ENCODE measurements at regions not wholly inside any gene's neighbourhood (a gene's known extent, or its start where the extent isn't known, plus 50 kb on each side); places are given as distances from the start of the nearest gene placed in this dataset.

GRCh38 chr1:79657951-79658658, 651.6 kb upstream of the ADGRL4 start:
- H2AFZ ChIP-seq (ENCODE audit: low read length), result peak overlapping the region; percentile 33; the same call in 1 of the 2 replicates
- H2AK5ac ChIP-seq (ENCODE audit: low read depth, low read length), result no peak overlapping the region
- no peak overlapping the region for H3K27ac ChIP-seq (ENCODE audit: low read depth, low read length)
- no peak overlapping the region for H2BK12ac ChIP-seq (ENCODE audit: low read depth, low read length)
- FAIRE-seq, result no peak
- H3K18ac ChIP-seq (ENCODE audit: extremely low read depth, low read length), result no peak overlapping the region
- no peak overlapping the region for H2BK20ac ChIP-seq (ENCODE audit: low read length)
- H4K8ac ChIP-seq (ENCODE audit: extremely low read depth, insufficient read depth, low read length), result no peak overlapping the region
- ChIA-PET POLR2A (ENCODE audit: partially characterized antibody) (no interaction called here), CTCF (ENCODE audit: partially characterized antibody) (no interaction called here)
- no peak overlapping the region for H4K91ac ChIP-seq (replicated peaks; ENCODE audit: insufficient read length, low read length)
- no peaks in the 10 kb centered on the region for H4K20me1 ChIP-seq (replicated peaks in 1 of 2; ENCODE audit: control insufficient read depth in 1 of 2, insufficient read depth in 2 of 2, low read length in 2 of 2)
- WGBS, 2 experiments (ENCODE audit: extremely low coverage in 1 of 2, insufficient coverage in 1 of 2, insufficient read length in 1 of 2, insufficient replicate concordance in 2 of 2, low coverage in 1 of 2, low lambda C conversion rate in 2 of 2, missing lambda C conversion rate in 1 of 2), result 94% methylated on average over 2 of the region's 2 CpGs; no CpG with 5 or more reads in 1 of the 2 experiments
- DNase-seq (ENCODE audit: low read depth in 1 of 2, low spot score in 2 of 2), result no peak
- H3K4me2 ChIP-seq (ENCODE audit: insufficient read depth in 1 of 2, low read depth in 2 of 2, low read length in 2 of 2), result no peak overlapping the region
- no peak overlapping the region for H3K14ac ChIP-seq (ENCODE audit: insufficient read length)
- H2BK15ac ChIP-seq (ENCODE audit: low read length), result no peak overlapping the region
- H3K9ac ChIP-seq (replicated peaks in 1 of 4; ENCODE audit: extremely low read depth in 1 of 4, low read depth in 3 of 4, low read length in 3 of 4), result no peak overlapping the region
- H3K36me3 ChIP-seq (ENCODE audit: control insufficient read depth in 2 of 4, insufficient read depth in 4 of 4, low read length in 3 of 4), result no peaks in the 10 kb centered on the region
- no peaks in the 10 kb centered on the region for H3K79me1 ChIP-seq (ENCODE audit: low read depth, low read length)
- peaks cover 0 to 4% (median 2%) of the 10 kb centered on the region in 4 experiments; a peak in 2 of 7 replicates for H3K4me1 ChIP-seq (replicated peaks in 1 of 4; ENCODE audit: control insufficient read depth in 3 of 4, insufficient read depth in 4 of 4, low read length in 3 of 4)
- H3K56ac ChIP-seq (replicated peaks; ENCODE audit: insufficient read length, low read depth, low read length), result no peak overlapping the region
- H3K4ac ChIP-seq (replicated peaks; ENCODE audit: insufficient read length, low read depth, low read length), result no peak overlapping the region
- no peak overlapping the region for H2BK120ac ChIP-seq (replicated peaks; ENCODE audit: low read depth, low read length)
- no peaks in the 10 kb centered on the region for H3K27me3 ChIP-seq (replicated peaks in 1 of 4; ENCODE audit: control insufficient read depth in 3 of 4, extremely low read depth in 1 of 4, insufficient read depth in 3 of 4, low read length in 3 of 4)
- H4K5ac ChIP-seq (ENCODE audit: insufficient read length, low read depth, low read length), result no peak overlapping the region
- H2BK5ac ChIP-seq (ENCODE audit: low read depth, low read length), result no peak overlapping the region
- H3K79me2 ChIP-seq (ENCODE audit: control insufficient read depth in 1 of 2, insufficient read depth in 2 of 2, low read length in 2 of 2), result no peaks in the 10 kb centered on the region
- no peaks in the 10 kb centered on the region for H3K9me3 ChIP-seq (ENCODE audit: insufficient read depth in 2 of 2, low read depth in 1 of 2, low read length in 1 of 2)
- H3K23me2 ChIP-seq (ENCODE audit: low read depth, low read length), result no peaks in the 10 kb centered on the region
- H3K4me3 ChIP-seq (ENCODE audit: extremely low read depth in 1 of 4, insufficient read depth in 2 of 4, low read depth in 3 of 4, low read length in 4 of 4), result no peak overlapping the region
- no peak overlapping the region for H3K23ac ChIP-seq (ENCODE audit: insufficient read length)
- TF ChIP-seq POU5F1 (IDR thresholded peaks at IDR 0.05; ENCODE audit: low read depth, low read length) (no peak), CBX8 (IDR thresholded peaks at IDR 0.05; ENCODE audit: borderline replicate concordance, low read depth, low read length) (no peak), TAF7 (optimal IDR thresholded peaks at IDR 0.05; ENCODE audit: borderline replicate concordance, low read depth, low read length) (no peak), CHD1 (IDR thresholded peaks at IDR 0.05; ENCODE audit: low read depth, low read length) (no peak), BCL11A (IDR thresholded peaks at IDR 0.05; ENCODE audit: low read depth in 2 of 2, low read length in 2 of 2) (no peak), FOSL1 (IDR thresholded peaks at IDR 0.05; ENCODE audit: insufficient read depth, low read depth, low read length) (no peak), BACH1 (IDR thresholded peaks at IDR 0.05; ENCODE audit: low read length) (no peak), SUZ12 (IDR thresholded peaks at IDR 0.05; ENCODE audit: low read length) (no peak), USF2 (IDR thresholded peaks at IDR 0.05; ENCODE audit: low read length) (no peak), SP4 (IDR thresholded peaks at IDR 0.05; ENCODE audit: low read length) (no peak), KDM4A (IDR thresholded peaks at IDR 0.05; ENCODE audit: low read depth, low read length, severe bottlenecking) (no peak), GABPA (IDR thresholded peaks at IDR 0.05; ENCODE audit: borderline replicate concordance, insufficient read depth, low read length) (no peak), POLR2AphosphoS5 (IDR thresholded peaks at IDR 0.05; ENCODE audit: low read depth, low read length) (no peak), SIRT6 (IDR thresholded peaks at IDR 0.05; ENCODE audit: low read length) (no peak)

All from H1 (cell line).